Kidney (tissue), 13 donors: ENCODE measurements at regions not wholly inside any gene's neighbourhood (a gene's known extent, or its start where the extent isn't known, plus 50 kb on each side); places are given as distances from the start of the nearest gene placed in this dataset.

Experiments used
- DNase-seq, 5 donors: peaks; one replicate each; pipeline ENCODE4 v3.0.0-alpha.2; 2013 to 2020
- FAIRE-seq: peaks from 2 replicates; lab custom pipeline; 2012; peaks lifted over from hg19 to GRCh38; lab: Jason Lieb, UNC
- H3K27ac ChIP-seq, 2 donors: one replicate each; pipeline ENCODE4 v1.7.0; 2013; ENCODE audit warnings: low read depth in 2 of 2, low read length in 2 of 2, inconsistent platforms in 1 of 2
- H3K27me3 ChIP-seq: one replicate; pipeline ENCODE4 v1.7.1; 2013; ENCODE audit warnings: low read length, inconsistent platforms; ENCODE audit not compliant: control insufficient read depth, insufficient read depth
- H3K36me3 ChIP-seq, 3 donors: one replicate each; pipeline versions ENCODE4 v1.7.0 to v1.7.1; 2013; ENCODE audit warnings: low read length in 3 of 3, control low read depth in 1 of 3, inconsistent platforms in 1 of 3; ENCODE audit not compliant: insufficient read depth in 3 of 3, control insufficient read depth in 2 of 3
- H3K4me1 ChIP-seq, 3 donors: one replicate each; pipeline versions ENCODE4 v1.7.0 to v1.7.1; 2013; ENCODE audit warnings: low read length in 3 of 3, inconsistent platforms in 1 of 3, low read depth in 1 of 3; ENCODE audit not compliant: control insufficient read depth in 2 of 3, insufficient read depth in 2 of 3
- H3K4me3 ChIP-seq, 3 donors: one replicate each; pipeline versions ENCODE4 v1.7.0 to v1.8.1; 2013; ENCODE audit warnings: low read length in 3 of 3, control low read depth in 1 of 3, inconsistent platforms in 1 of 3
- H3K9ac ChIP-seq, 3 donors: one replicate each; pipeline versions ENCODE4 v1.7.0 to v1.7.1; 2013; ENCODE audit warnings: low read length in 3 of 3, control low read depth in 1 of 3, inconsistent platforms in 1 of 3
- H3K9me3 ChIP-seq, 3 donors: one replicate each; pipeline versions ENCODE4 v1.7.0 to v1.7.1; 2013; ENCODE audit warnings: low read length in 3 of 3, control low read depth in 1 of 3, inconsistent platforms in 1 of 3; ENCODE audit not compliant: control insufficient read depth in 2 of 3, insufficient read depth in 1 of 3
- CTCF ChIP-seq: IDR thresholded peaks from 3 replicates; pipeline ENCODE4 v1.5.1; 2012; ENCODE audit warnings: mild to moderate bottlenecking, moderate library complexity, borderline replicate concordance; ENCODE audit not compliant: insufficient read depth; ENCODE audit errors: extremely low read depth
- intact Hi-C: fragments of 100-400 bp; cut with DNase I; formaldehyde crosslinking; loops from one replicate; pipeline ENCODE4 v1.11.1; 2022
- donor health status: control.
- donor health status: control.
- donor health status: control.
- donor health status: control.
- donor health status: control.
- donor health status: DM: yes; HTN: yes; CAD: no.
- donor health status: Normal renal cell carcinoma (clear cell type).

GRCh38 chr2:6791682-6792081 is 74.0 kb downstream of the CMPK2 start:
- Histone ChIP-seq H3K9me3 (no peaks in the 10 kb centered on the region), H3K27ac (no peak overlapping the region), H3K4me3 (no peak overlapping the region), H3K9ac (no peak overlapping the region), H3K4me1 (no peaks in the 10 kb centered on the region), H3K27me3 (no peaks in the 10 kb centered on the region), H3K36me3 (no peaks in the 10 kb centered on the region)
- no peak for FAIRE-seq
- intact Hi-C loops: no loop called here
- DNase-seq: no peak
- TF ChIP-seq CTCF: no peak

- no peak for TF ChIP-seq CTCF
- Histone ChIP-seq H3K27ac (no peak overlapping the region), H3K9me3 (no peaks in the 10 kb centered on the region), H3K4me3 (no peak overlapping the region), H3K4me1 (no peaks in the 10 kb centered on the region), H3K36me3 (no peaks in the 10 kb centered on the region), H3K9ac (no peak overlapping the region), H3K27me3 (no peaks in the 10 kb centered on the region)
- intact Hi-C loops: no loop called here
- FAIRE-seq (no peak), DNase-seq (no peak)
These were observed 72.8 kb downstream of the CMPK2 start for GRCh38 chr2:6792883-6793282.

- no peak for TF ChIP-seq CTCF
- FAIRE-seq (no peak), DNase-seq (no peak)
- Histone ChIP-seq H3K9me3 (no peaks in the 10 kb centered on the region), H3K4me1 (no peaks in the 10 kb centered on the region), H3K27me3 (no peaks in the 10 kb centered on the region), H3K27ac (no peak overlapping the region), H3K36me3 (no peaks in the 10 kb centered on the region), H3K9ac (no peak overlapping the region), H3K4me3 (no peak overlapping the region)
- intact Hi-C loops: no loop called here
These were observed 72.3 kb downstream of the CMPK2 start for GRCh38 chr2:6793371-6793770.

- FAIRE-seq: no peak
- TF ChIP-seq CTCF: no peak
- Histone ChIP-seq H3K4me3 (no peak overlapping the region), H3K27me3 (no peaks in the 10 kb centered on the region), H3K27ac (no peak overlapping the region), H3K36me3 (no peaks in the 10 kb centered on the region), H3K9ac (no peak overlapping the region), H3K9me3 (no peaks in the 10 kb centered on the region), H3K4me1 (no peaks in the 10 kb centered on the region)
- intact Hi-C loops: no loop called here
- DNase-seq: no peak
These were observed 71.8 kb downstream of the CMPK2 start for GRCh38 chr2:6793913-6794312.
